ENCODE measurements at regions not wholly inside any gene's neighbourhood (a gene's known extent, or its start where the extent isn't known, plus 50 kb on each side); places are given as distances from the start of the nearest gene placed in this dataset.
"Not testable (repeated sequence)": the region's sequence is repeated elsewhere in the genome, so short reads cannot be mapped to it uniquely, and the experiment has no call there.

GRCh38 chrX:16060252-16060651 lies 63.1 kb upstream of the GRPR start:
- Histone ChIP-seq H3K4me3 (no peak overlapping the region), H3K27ac (no peak overlapping the region), H3K4me1 (replicated peaks in 1 of 2) (no peaks in the 10 kb centered on the region), H3K27me3 (no peaks in the 10 kb centered on the region), H3K9me3 (replicated peaks in 1 of 3) (no peaks in the 10 kb centered on the region), H3K36me3 (replicated peaks in 1 of 2) (no peaks in the 10 kb centered on the region)
- 8 to 34% (median 31%) methylated on average over 2 of the region's 2 CpGs for WGBS, 4 donors
- no peak for TF ChIP-seq POLR2A (IDR thresholded peaks at IDR 0.05)
- TF ChIP-seq, protein P1, sequence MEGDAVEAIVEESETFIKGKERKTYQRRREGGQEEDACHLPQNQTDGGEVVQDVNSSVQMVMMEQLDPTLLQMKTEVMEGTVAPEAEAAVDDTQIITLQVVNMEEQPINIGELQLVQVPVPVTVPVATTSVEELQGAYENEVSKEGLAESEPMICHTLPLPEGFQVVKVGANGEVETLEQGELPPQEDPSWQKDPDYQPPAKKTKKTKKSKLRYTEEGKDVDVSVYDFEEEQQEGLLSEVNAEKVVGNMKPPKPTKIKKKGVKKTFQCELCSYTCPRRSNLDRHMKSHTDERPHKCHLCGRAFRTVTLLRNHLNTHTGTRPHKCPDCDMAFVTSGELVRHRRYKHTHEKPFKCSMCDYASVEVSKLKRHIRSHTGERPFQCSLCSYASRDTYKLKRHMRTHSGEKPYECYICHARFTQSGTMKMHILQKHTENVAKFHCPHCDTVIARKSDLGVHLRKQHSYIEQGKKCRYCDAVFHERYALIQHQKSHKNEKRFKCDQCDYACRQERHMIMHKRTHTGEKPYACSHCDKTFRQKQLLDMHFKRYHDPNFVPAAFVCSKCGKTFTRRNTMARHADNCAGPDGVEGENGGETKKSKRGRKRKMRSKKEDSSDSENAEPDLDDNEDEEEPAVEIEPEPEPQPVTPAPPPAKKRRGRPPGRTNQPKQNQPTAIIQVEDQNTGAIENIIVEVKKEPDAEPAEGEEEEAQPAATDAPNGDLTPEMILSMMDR (IDR thresholded peaks at IDR 0.05), result no peak
- intact Hi-C loops (cut with DNase I), result no loop called here
- DNase-seq, result no peak

GRCh38 chrX:16049126-16049525 lies 74.2 kb upstream of the GRPR start:
- H3K27ac ChIP-seq; DNase-seq; H3K27me3 ChIP-seq; H3K9me3 ChIP-seq (replicated peaks in 1 of 3); intact Hi-C loops (cut with DNase I); H3K36me3 ChIP-seq (replicated peaks in 1 of 2); H3K4me1 ChIP-seq (replicated peaks in 1 of 2); H3K4me3 ChIP-seq: not testable (repeated sequence)
- WGBS, 4 donors, result 78 to 89% (median 86%) methylated on average over 9 of the region's 9 CpGs

GRCh38 chrX:16042980-16043379 lies 80.4 kb upstream of the GRPR start:
- Histone ChIP-seq H3K27ac (no peak overlapping the region), H3K9me3 (replicated peaks in 1 of 3) (no peaks in the 10 kb centered on the region), H3K4me3 (no peak overlapping the region), H3K4me1 (replicated peaks in 1 of 2) (no peaks in the 10 kb centered on the region), H3K36me3 (replicated peaks in 1 of 2) (no peaks in the 10 kb centered on the region), H3K27me3 (peaks cover 10% of the 10 kb centered on the region)
- WGBS, 4 donors, result 38 to 52% (median 49%) methylated on average over 1 of the region's 1 CpG
- no peak for DNase-seq
- intact Hi-C loops (cut with DNase I), result no loop called here
- TF ChIP-seq, protein P1 (IDR thresholded peaks at IDR 0.05), result no peak
- no peak for TF ChIP-seq POLR2A (IDR thresholded peaks at IDR 0.05)

DNA sequence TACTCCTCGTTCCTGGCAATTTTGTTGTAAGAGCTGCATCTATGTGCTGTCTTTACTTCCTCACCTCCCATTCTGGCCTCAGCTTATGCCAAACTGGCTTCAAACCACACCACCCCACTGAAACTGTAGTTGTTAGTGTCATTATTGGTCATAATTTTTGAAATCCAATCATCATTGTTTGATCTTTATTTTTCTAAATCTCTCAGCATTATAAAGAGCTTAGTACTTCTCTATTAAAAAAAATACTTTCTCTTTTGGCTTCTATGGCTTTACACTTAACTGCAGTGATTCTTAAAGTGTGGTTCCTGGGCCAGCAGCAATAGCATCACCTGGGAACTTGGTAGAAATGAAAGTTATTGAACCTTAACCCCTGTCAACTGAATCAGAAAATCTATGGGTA lies 83.5 kb upstream of the GRPR start:
- Histone ChIP-seq H3K4me3 (no peak overlapping the region), H3K27me3 (peaks cover 10% of the 10 kb centered on the region), H3K9me3 (replicated peaks in 1 of 3) (no peaks in the 10 kb centered on the region), H3K27ac (no peak overlapping the region), H3K36me3 (replicated peaks in 1 of 2) (no peaks in the 10 kb centered on the region), H3K4me1 (replicated peaks in 1 of 2) (no peaks in the 10 kb centered on the region)
- 50 to 68% (median 65%) methylated on average over 1 of the region's 1 CpG for WGBS, 4 donors
- TF ChIP-seq, protein P1 (IDR thresholded peaks at IDR 0.05), result no peak
- no peak for TF ChIP-seq POLR2A (IDR thresholded peaks at IDR 0.05)
- intact Hi-C loops (cut with DNase I), result no loop called here
- DNase-seq, result no peak

- H3K27me3 ChIP-seq, result peaks cover 10% of the 10 kb centered on the region
- no peak overlapping the region for H3K4me3 ChIP-seq
- no peak for DNase-seq
- no peaks in the 10 kb centered on the region for H3K36me3 ChIP-seq (replicated peaks in 1 of 2)
- TF ChIP-seq, protein P1 (IDR thresholded peaks at IDR 0.05), result no peak
- TF ChIP-seq POLR2A (IDR thresholded peaks at IDR 0.05), result no peak
- H3K27ac ChIP-seq, result no peak overlapping the region
- no peaks in the 10 kb centered on the region for H3K4me1 ChIP-seq (replicated peaks in 1 of 2)
- intact Hi-C loops (cut with DNase I), result no loop called here
- no peaks in the 10 kb centered on the region for H3K9me3 ChIP-seq (replicated peaks in 1 of 3)
These were observed 84.0 kb upstream of the GRPR start for GRCh38 chrX:16039363-16039762.

Measured in adrenal gland (tissue), 9 donors.